SK-N-SH (cell line): ENCODE measurements at regions not wholly inside any gene's neighbourhood (a gene's known extent, or its start where the extent isn't known, plus 50 kb on each side); places are given as distances from the start of the nearest gene placed in this dataset.

Experiments used
- CTCF ChIA-PET: fragments of 300-600, 350-600 bp; formaldehyde crosslinking; extraction: SDS; loops from one replicate; lab custom pipeline; 2021; lab: Yijun Ruan, JAX
- POLR2A ChIA-PET: fragments of 350-600 bp; sonication (Branson Sonifier 250); formaldehyde crosslinking; extraction: SDS; loops from one replicate; lab custom pipeline; 2020; ENCODE audit warnings: antibody characterized with exemption, inconsistent platforms; lab: Yijun Ruan, JAX
- DNase-seq: peaks from one replicate; pipeline ENCODE4 v3.0.0; 2012
- H2AFZ ChIP-seq: fragments of 200-600 bp; sonication (generic); 2 replicates; pipeline ENCODE4 v1.8.1; 2016; ENCODE audit warnings: antibody characterized with exemption, mild to moderate bottlenecking, low read depth
- H3F3A ChIP-seq: fragments of 200-600 bp; sonication (generic); replicated peaks from 2 replicates; pipeline ENCODE3; 2016; ENCODE audit warnings: antibody characterized with exemption, mild to moderate bottlenecking; ENCODE audit not compliant: insufficient read depth
- H3K27ac ChIP-seq, 2 experiments: fragments of 200-500 bp in 1 of 2; fragments of 200-600 bp in 1 of 2; sonication (Bioruptor generic) in 1 of 2; sonication (generic), shearing (Covaris generic) in 1 of 2; 2 replicates each; pipeline versions ENCODE4 v1.5.1 to v1.6.1; 2014 to 2016; ENCODE audit warnings: low read depth in 2 of 2, inconsistent platforms in 1 of 2, low read length in 1 of 2, mild to moderate bottlenecking in 1 of 2, mixed read lengths in 1 of 2
- H3K27me3 ChIP-seq: fragments of 200-600 bp; sonication (generic), shearing (Covaris generic); 2 replicates; pipeline ENCODE4 v1.6.1; 2016; ENCODE audit warnings: mixed run types; ENCODE audit not compliant: insufficient read depth
- H3K36me3 ChIP-seq, 2 experiments: fragments of 200-500 bp in 1 of 2; fragments of 200-600 bp in 1 of 2; sonication (Bioruptor generic) in 1 of 2; sonication (generic) in 1 of 2; replicated peaks in 1 of 2; 2 replicates each; pipeline versions ENCODE3 to v1.5.1; 2014 to 2016; ENCODE audit warnings: low read length in 1 of 2, mild to moderate bottlenecking in 1 of 2; ENCODE audit not compliant: insufficient read depth in 2 of 2, control insufficient read depth in 1 of 2
- H3K4me1 ChIP-seq, 2 experiments: fragments of 200-500 bp in 1 of 2; fragments of 200-600 bp in 1 of 2; sonication (Bioruptor generic) in 1 of 2; sonication (generic), shearing (Covaris generic) in 1 of 2; 2 replicates each; pipeline versions ENCODE4 v1.5.1 to v1.6.1; 2014 to 2016; ENCODE audit warnings: low read depth in 1 of 2, low read length in 1 of 2, mixed run types in 1 of 2; ENCODE audit not compliant: insufficient read depth in 2 of 2, control insufficient read depth in 1 of 2
- H3K4me2 ChIP-seq: fragments of 200-600 bp; sonication (generic), shearing (Covaris generic); 2 replicates; pipeline ENCODE4 v1.6.1; 2017; ENCODE audit warnings: mixed run types
- H3K4me3 ChIP-seq, 2 experiments: fragments of 200-500 bp in 1 of 2; fragments of 200-600 bp in 1 of 2; sonication (Bioruptor generic) in 1 of 2; sonication (generic), shearing (Covaris generic) in 1 of 2; 2 replicates each; pipeline versions ENCODE4 v1.5.1 to v1.8.1; 2014 to 2016; ENCODE audit warnings: low read depth in 2 of 2, inconsistent platforms in 1 of 2, low read length in 1 of 2, mild to moderate bottlenecking in 1 of 2, mixed read lengths in 1 of 2, moderate library complexity in 1 of 2
- H3K79me2 ChIP-seq: fragments of 200-600 bp; sonication (generic); 2 replicates; pipeline ENCODE4 v1.8.1; 2017; ENCODE audit warnings: mild to moderate bottlenecking; ENCODE audit not compliant: insufficient read depth
- H3K9ac ChIP-seq: fragments of 200-600 bp; sonication (generic); 2 replicates; pipeline ENCODE4 v1.6.1; 2017; ENCODE audit warnings: mixed run types
- H3K9me2 ChIP-seq: fragments of 200-600 bp; sonication (generic); 2 replicates; pipeline ENCODE4 v1.6.1; 2017; ENCODE audit warnings: mixed run types
- H3K9me3 ChIP-seq: fragments of 200-600 bp; sonication (generic); 2 replicates; pipeline ENCODE4 v1.6.1; 2017; ENCODE audit warnings: mixed run types, mild to moderate bottlenecking, moderate library complexity
- H4K20me1 ChIP-seq: fragments of 200-600 bp; sonication (generic); 2 replicates; pipeline ENCODE4 v1.6.1; 2017; ENCODE audit warnings: mild to moderate bottlenecking, mixed run types; ENCODE audit not compliant: insufficient read depth
- EP300 ChIP-seq, 2 experiments: IDR thresholded peaks; 2 replicates each; pipeline versions ENCODE4 v1.4.0 to v1.6.1; 2012; ENCODE audit warnings: borderline replicate concordance in 1 of 2, low read depth in 1 of 2, low read length in 1 of 2
- EZH2phosphoT487 ChIP-seq: fragments of 200-600 bp; sonication (generic); IDR thresholded peaks from 2 replicates; pipeline ENCODE4 v1.6.1; 2017; ENCODE audit warnings: low read depth, mixed run types, mild to moderate bottlenecking, antibody characterized with exemption, moderate library complexity, borderline replicate concordance
- FOSL2 ChIP-seq: IDR thresholded peaks from 2 replicates; pipeline ENCODE4 v1.4.0; 2012; ENCODE audit warnings: low read depth, mild to moderate bottlenecking, moderate library complexity, borderline replicate concordance
- FOXJ3 ChIP-seq: sonication (generic); formaldehyde crosslinking; IDR thresholded peaks from 2 replicates; pipeline ENCODE4 v1.5.1; 2020; ENCODE audit warnings: mild to moderate bottlenecking, missing genetic modification reagents
- JUND ChIP-seq: IDR thresholded peaks from 2 replicates; pipeline ENCODE4 v1.4.0; 2012
- RAD21 ChIP-seq: IDR thresholded peaks from 2 replicates; pipeline ENCODE4 v1.6.1; 2012; ENCODE audit warnings: mild to moderate bottlenecking, low read length
- RFX5 ChIP-seq: IDR thresholded peaks from 2 replicates; pipeline ENCODE4 v1.6.1; 2012; ENCODE audit warnings: mild to moderate bottlenecking, improper control_type of control experiment, low read length
- RXRA ChIP-seq: IDR thresholded peaks from 2 replicates; pipeline ENCODE4 v1.4.0; 2012; ENCODE audit warnings: low read depth, mild to moderate bottlenecking, borderline replicate concordance
- TAF1 ChIP-seq: IDR thresholded peaks from 2 replicates; pipeline ENCODE4 v1.6.1; 2012; ENCODE audit warnings: low read depth, mild to moderate bottlenecking, low read length, moderate library complexity, borderline replicate concordance
- TCF12 ChIP-seq: IDR thresholded peaks from 2 replicates; pipeline ENCODE4 v1.4.0; 2012
- TEAD4 ChIP-seq: IDR thresholded peaks from 2 replicates; pipeline ENCODE4 v1.4.0; 2012; ENCODE audit warnings: mild to moderate bottlenecking, borderline replicate concordance; ENCODE audit not compliant: insufficient read depth
- WGBS: methylation state at CpG from one replicate; pipeline ENCODE4 v1.1.6; 2017; ENCODE audit warnings: low lambda C conversion rate; 5-methylcytosine and 5-hydroxymethylcytosine counted together
- TF ChIP-seq, protein P1 (sequence below): fragments of 150-350 bp; IDR thresholded peaks from 2 replicates; pipeline ENCODE4 v1.6.1; 2016; ENCODE audit warnings: mild to moderate bottlenecking, low read depth, low read length
- TF ChIP-seq, protein P2 (sequence below): IDR thresholded peaks from 2 replicates; pipeline ENCODE4 v1.4.0; 2012; ENCODE audit warnings: low read depth, borderline replicate concordance
- TF ChIP-seq, protein P3 (sequence below): fragments of 200-600 bp; sonication (generic); IDR thresholded peaks from 2 replicates; pipeline ENCODE4 v1.6.1; 2017; ENCODE audit warnings: antibody characterized with exemption, mild to moderate bottlenecking, moderate library complexity
- TF ChIP-seq, protein P4 (sequence below): IDR thresholded peaks from 2 replicates; pipeline ENCODE4; 2012

DNA sequence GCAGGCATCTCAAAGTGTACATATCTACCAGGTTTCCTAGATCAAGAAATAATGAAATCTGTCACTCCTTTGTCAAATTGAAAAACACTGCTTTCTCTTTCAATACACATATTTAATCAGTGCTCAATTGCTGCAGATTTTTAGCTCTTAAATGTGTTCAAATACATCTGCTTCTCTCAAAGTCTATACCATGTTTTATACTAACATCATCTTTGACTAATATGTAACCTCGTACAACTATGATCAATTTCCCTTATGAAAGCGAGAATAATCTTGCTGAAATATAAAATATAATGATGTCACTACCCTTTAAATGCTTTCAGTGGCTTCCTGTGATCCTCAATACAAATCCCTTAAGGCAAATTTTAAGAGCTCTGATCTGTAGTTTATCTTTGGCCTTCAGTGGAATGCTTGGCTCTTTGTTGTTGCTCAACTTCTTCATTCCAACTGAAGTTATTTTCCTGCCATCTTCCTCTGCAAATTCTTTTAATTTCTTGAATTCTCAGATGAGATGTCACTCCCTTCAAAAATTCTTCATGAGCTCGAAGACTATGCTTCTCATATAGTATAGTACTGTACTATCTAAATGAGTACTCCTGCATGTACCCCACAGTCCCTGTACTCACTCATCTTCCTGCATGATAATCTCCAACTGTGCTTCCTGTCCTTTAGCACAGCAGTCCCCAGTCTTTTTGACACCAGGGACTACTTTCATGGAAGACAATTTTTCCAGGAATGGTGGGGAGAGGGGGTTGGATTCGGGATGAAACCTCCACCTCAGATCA is 545.1 kb upstream of the GJE1 start:
- no peaks in the 10 kb centered on the region for H3K9me2 ChIP-seq
- 0 out of 2 replicates have a peak overlapping the region, but pooled peaks have one; percentile 22 for H2AFZ ChIP-seq
- H3K27me3 ChIP-seq: no peaks in the 10 kb centered on the region
- no peaks in the 10 kb centered on the region for H4K20me1 ChIP-seq
- ChIA-PET POLR2A (no interaction called here), CTCF (no interaction called here)
- no peak for DNase-seq
- H3F3A ChIP-seq: peaks cover 8% of the 10 kb centered on the region
- H3K9ac ChIP-seq: no peak overlapping the region
- H3K4me2 ChIP-seq: no peak overlapping the region
- no peaks in the 10 kb centered on the region for H3K4me1 ChIP-seq
- TF ChIP-seq, protein P1, sequence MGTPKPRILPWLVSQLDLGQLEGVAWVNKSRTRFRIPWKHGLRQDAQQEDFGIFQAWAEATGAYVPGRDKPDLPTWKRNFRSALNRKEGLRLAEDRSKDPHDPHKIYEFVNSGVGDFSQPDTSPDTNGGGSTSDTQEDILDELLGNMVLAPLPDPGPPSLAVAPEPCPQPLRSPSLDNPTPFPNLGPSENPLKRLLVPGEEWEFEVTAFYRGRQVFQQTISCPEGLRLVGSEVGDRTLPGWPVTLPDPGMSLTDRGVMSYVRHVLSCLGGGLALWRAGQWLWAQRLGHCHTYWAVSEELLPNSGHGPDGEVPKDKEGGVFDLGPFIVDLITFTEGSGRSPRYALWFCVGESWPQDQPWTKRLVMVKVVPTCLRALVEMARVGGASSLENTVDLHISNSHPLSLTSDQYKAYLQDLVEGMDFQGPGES: no peak
- TF ChIP-seq FOXJ3 (CRISPR knock-in tag): no peak
- TF ChIP-seq TAF1: no peak
- no peak for TF ChIP-seq EZH2phosphoT487
- no peak for TF ChIP-seq RAD21
- TF ChIP-seq, protein P2, sequence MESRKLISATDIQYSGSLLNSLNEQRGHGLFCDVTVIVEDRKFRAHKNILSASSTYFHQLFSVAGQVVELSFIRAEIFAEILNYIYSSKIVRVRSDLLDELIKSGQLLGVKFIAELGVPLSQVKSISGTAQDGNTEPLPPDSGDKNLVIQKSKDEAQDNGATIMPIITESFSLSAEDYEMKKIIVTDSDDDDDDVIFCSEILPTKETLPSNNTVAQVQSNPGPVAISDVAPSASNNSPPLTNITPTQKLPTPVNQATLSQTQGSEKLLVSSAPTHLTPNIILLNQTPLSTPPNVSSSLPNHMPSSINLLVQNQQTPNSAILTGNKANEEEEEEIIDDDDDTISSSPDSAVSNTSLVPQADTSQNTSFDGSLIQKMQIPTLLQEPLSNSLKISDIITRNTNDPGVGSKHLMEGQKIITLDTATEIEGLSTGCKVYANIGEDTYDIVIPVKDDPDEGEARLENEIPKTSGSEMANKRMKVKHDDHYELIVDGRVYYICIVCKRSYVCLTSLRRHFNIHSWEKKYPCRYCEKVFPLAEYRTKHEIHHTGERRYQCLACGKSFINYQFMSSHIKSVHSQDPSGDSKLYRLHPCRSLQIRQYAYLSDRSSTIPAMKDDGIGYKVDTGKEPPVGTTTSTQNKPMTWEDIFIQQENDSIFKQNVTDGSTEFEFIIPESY: no peak
- no peak for TF ChIP-seq RFX5
- no peaks in the 10 kb centered on the region for H3K9me3 ChIP-seq
- no peaks in the 10 kb centered on the region for H3K79me2 ChIP-seq
- H3K27ac ChIP-seq: no peak overlapping the region; a peak in 1 of 4 replicates
- no peak overlapping the region for H3K4me3 ChIP-seq
- peaks cover 0 to 2% of the 10 kb centered on the region in 2 experiments for H3K36me3 ChIP-seq
- 5% methylated on average over 4 of the region's 4 CpGs for WGBS

DNA sequence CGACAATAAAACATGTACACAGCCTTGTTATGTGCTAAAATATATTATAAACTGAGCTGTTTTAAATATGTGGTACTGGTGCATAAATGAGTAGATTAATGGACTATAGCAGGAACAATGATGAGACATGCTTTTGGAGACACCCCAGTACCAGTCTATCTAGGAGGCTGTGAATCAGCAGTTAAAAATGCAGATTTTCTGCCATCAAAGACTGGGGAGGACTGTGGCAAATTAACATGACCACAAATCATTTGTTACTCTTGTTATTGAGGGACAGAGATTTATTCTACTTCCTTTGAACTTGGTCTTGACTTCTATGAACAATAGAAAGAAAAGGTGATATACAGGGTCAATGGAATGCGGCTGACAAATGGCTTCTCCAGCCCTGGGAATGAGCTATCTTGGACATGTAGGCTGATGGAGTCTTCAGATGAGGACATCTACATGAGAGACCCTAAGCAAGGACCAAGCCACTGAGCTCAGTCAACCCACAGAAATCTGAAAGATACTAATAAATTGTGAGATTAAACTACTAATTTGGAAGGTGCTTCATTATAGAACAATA is 551.7 kb upstream of the GJE1 start:
- H3K27ac ChIP-seq: peak overlapping the region in 1 of 2 experiments; percentile 13; a peak in 1 of 4 replicates
- no peak overlapping the region for H3K9ac ChIP-seq
- no peak overlapping the region for H3K4me2 ChIP-seq
- no peaks in the 10 kb centered on the region for H3K9me3 ChIP-seq
- ChIA-PET POLR2A (no interaction called here), CTCF (interaction anchor here (1.1 kb wide), 1 partner anchor 18 kb away, joined by 3 read pairs; no protein-coding TSS in a partner anchor)
- H3K79me2 ChIP-seq: no peaks in the 10 kb centered on the region
- peaks cover 7% of the 10 kb centered on the region for H3F3A ChIP-seq
- no peak overlapping the region for H2AFZ ChIP-seq
- no peaks in the 10 kb centered on the region; a peak in 1 of 4 replicates for H3K4me1 ChIP-seq
- TF ChIP-seq JUND (peak; percentile 58), TCF12 (peak; percentile 60), RXRA (peak; percentile 27; the same call in 1 of the 2 replicates), RAD21 (no peak), EP300 (IDR thresholded peaks at IDR 0.05; ENCODE audit: borderline replicate concordance in 1 of 2, low read depth in 1 of 2, low read length in 1 of 2) (peak in 1 of 2 experiments; percentile 24; a peak in 1 of 4 replicates), FOSL2 (peak; percentile 52; the same call in 1 of the 2 replicates), TEAD4 (0 out of 2 replicates have a peak, but pooled peaks have one; percentile 46)
- TF ChIP-seq, protein P3, sequence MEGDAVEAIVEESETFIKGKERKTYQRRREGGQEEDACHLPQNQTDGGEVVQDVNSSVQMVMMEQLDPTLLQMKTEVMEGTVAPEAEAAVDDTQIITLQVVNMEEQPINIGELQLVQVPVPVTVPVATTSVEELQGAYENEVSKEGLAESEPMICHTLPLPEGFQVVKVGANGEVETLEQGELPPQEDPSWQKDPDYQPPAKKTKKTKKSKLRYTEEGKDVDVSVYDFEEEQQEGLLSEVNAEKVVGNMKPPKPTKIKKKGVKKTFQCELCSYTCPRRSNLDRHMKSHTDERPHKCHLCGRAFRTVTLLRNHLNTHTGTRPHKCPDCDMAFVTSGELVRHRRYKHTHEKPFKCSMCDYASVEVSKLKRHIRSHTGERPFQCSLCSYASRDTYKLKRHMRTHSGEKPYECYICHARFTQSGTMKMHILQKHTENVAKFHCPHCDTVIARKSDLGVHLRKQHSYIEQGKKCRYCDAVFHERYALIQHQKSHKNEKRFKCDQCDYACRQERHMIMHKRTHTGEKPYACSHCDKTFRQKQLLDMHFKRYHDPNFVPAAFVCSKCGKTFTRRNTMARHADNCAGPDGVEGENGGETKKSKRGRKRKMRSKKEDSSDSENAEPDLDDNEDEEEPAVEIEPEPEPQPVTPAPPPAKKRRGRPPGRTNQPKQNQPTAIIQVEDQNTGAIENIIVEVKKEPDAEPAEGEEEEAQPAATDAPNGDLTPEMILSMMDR: no peak
- TF ChIP-seq, protein P4, sequence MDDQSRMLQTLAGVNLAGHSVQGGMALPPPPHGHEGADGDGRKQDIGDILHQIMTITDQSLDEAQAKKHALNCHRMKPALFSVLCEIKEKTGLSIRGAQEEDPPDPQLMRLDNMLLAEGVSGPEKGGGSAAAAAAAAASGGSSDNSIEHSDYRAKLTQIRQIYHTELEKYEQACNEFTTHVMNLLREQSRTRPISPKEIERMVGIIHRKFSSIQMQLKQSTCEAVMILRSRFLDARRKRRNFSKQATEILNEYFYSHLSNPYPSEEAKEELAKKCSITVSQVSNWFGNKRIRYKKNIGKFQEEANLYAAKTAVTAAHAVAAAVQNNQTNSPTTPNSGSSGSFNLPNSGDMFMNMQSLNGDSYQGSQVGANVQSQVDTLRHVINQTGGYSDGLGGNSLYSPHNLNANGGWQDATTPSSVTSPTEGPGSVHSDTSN: peak; percentile 77
- no peaks in the 10 kb centered on the region for H3K9me2 ChIP-seq
- WGBS: 20% methylated on average over 2 of the region's 2 CpGs
- H4K20me1 ChIP-seq: no peaks in the 10 kb centered on the region
- H3K27me3 ChIP-seq: no peaks in the 10 kb centered on the region
- DNase-seq: no peak
- no peak overlapping the region for H3K4me3 ChIP-seq
- H3K36me3 ChIP-seq: no peaks in the 10 kb centered on the region
